Right renal pelvis (tissue), 4 donors: ENCODE measurements at regions not wholly inside any gene's neighbourhood (a gene's known extent, or its start where the extent isn't known, plus 50 kb on each side); places are given as distances from the start of the nearest gene placed in this dataset.

Experiments used
- DNase-seq, 4 donors: peaks; one replicate each; pipeline ENCODE4 v3.0.0-alpha.2; 2013; ENCODE audit warnings: low read depth in 4 of 4, low spot score in 3 of 4, missing footprints in 1 of 4

DNA sequence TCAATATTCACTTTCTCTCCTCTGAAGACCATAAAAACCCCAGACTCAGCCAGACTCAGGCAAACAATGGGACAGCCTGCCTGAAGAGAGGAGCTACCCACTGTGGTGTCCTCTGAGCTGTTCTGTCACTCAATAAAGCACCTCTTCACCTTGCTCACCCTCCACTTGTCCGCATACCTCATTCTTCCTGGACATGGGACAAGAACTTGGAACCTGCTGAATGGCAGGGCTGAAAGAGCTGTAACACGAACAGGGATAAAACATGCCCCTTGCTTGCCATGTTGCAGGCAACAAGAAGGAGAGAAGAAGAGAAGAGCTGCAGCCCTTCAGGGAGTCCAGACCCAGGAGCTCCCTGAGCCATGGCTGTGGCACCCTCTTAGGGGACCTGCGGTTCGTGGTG lies 86.8 kb upstream of the SEMA6A start:
- no peak for DNase-seq

DNA sequence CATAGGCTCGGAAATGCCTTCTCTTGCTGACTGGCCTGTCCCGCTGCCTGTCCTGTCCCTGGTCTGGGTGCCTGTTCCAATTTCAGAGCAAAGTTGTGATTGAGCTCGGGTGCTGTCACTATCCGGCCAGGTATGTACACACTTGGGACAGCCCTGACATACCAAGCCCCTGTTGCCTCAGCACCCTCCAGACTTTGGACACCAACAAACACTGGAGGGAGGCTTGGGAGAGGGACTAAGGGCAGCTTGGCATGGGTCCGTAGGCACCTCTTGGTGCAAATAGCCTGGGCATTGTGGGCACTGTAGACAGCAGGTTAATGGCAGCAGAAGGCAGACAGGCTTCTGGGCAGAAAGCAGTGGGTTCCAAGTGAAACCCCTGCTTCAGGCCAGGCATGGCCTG lies 86.3 kb upstream of the SEMA6A start:
- DNase-seq, result no peak

DNA sequence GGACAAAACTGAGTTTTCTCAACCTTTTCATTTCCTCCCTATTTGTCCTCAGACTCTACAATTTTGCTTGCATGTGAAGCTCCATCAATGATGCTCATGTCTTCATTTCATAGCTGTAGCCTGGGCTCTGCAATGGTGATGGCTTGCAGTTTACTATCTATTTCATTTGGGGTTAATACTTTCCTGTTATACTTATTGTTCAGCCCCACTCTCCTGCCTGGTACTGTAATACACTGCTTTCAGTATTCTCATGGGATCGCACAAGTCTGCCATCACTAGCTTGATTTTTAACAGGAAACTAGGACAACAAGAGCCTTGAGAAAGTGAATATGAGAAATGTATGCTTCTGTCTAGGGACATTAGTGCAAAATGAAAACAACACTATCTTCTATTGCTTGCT lies 84.2 kb upstream of the SEMA6A start:
- DNase-seq, result no peak

DNA sequence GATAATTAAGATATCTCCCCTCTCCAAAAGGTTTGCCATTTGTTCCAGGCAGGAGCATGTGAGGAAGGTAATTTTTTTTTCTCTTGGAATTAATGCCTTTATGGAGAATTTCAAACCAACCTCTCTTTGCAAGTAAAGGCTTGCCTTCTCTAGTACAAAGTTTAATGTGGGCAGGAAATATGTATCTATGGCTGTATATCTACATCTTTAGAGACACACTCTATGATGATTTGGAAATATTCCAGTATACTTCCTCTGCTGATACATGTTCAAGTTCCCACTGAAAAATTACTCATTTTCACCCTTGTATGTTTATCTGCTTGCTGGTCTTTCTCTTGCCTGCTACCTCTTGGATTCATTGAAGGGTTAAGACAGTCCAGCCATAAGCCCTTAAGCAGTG lies 83.5 kb upstream of the SEMA6A start:
- DNase-seq, result no peak

DNA sequence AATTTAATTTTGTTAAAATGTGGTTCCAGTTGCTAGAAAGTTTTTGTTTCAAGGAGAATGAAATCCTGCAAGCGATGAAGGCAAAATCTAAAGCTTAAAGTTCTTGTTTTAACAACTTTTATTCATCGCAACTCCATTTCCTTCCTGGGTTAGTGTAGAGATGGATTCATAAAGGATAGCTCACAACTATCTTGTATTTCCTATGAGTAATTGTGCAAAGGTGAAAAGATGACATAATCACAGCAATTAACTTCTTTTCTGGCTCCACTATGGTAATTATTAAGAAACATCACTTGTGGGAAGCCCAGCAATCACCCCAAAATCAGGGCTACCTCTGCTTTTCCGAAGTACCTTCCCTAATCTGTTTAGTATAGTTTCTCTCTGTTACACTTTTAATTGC lies 80.8 kb upstream of the SEMA6A start:
- no peak for DNase-seq

DNA sequence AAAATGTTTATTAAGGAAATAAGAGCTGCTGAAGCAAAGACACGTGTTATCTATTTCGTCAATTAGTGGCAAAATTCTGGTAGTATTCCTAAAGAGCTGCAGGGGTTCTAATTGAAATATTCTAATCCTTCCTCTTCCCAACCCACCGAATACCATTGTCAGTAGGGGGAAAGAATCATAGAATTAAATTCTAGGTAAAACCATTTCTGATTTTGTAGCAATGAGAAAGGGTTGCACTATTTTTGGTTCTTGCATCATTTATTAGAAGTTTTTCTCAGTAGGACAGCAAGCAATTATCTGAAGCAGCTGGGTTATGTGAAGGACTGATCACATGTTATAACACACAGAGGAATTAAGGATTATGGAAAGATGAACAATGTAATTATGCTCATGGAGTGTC lies 80.3 kb upstream of the SEMA6A start:
- no peak for DNase-seq

DNA sequence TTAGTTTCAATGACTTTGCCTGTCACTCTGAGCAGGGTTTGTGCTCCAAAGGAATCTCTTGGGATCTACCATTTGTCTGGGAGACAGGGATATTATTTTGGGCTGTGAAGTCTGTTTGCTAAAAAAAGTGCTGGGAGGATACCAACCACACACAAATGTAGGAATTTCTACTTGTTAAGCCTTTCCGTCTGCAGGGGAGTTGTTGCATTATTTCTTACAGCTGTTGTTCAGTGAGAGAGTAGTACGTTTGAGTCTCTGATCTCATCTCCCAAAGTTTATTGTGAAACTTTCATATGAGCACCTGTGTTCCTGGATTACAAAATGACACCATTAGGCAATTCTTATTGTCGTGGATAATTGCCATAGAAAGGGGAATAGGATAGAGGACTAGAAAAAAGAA lies 78.3 kb upstream of the SEMA6A start:
- no peak for DNase-seq

DNA sequence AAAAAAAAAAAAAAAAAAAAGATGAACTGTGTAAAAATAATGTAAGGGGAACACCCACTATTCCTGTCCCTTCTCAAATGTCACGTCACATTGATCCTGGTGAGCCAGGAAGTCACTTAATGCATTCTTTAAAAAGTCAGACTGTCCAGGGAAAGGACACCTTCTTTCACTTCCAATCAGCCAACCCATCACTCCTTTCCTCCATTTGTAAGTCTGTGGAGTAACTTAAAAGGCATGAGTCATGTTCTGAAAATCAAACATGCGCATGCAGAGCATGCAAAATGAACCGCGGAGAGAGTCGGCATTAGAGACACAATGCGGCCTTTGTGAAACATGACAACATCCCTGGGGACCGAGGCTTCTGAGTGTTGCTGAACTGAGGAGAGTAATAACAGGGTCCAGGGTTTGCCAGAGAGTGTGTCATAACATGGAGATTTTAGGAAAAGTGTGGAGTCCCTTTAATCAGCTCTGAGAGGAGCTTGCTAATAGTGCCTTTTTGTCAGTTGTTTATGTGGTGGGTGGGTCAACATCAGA lies 77.6 kb upstream of the SEMA6A start:
- DNase-seq, result peak in 2 of 4 donors; percentile 8

DNA sequence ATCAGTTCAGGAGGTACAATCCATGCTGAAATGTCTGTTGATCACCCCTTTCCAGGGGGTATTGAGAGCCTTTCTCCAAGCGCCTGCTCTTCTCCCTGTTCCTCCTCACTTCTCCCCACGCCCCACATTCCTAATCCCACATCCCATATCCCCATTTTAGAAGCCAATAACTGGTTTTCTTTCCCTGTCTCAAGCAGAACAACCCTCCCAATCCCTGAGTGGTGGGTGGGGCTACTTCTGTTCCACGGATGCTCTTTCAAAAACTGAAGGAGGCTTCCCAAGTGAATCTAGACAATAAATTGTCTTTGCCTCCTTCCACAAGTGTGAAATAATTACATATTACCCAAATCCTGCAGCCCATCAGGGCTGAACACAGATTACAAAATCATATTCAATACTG lies 77.0 kb upstream of the SEMA6A start:
- no peak for DNase-seq

DNA sequence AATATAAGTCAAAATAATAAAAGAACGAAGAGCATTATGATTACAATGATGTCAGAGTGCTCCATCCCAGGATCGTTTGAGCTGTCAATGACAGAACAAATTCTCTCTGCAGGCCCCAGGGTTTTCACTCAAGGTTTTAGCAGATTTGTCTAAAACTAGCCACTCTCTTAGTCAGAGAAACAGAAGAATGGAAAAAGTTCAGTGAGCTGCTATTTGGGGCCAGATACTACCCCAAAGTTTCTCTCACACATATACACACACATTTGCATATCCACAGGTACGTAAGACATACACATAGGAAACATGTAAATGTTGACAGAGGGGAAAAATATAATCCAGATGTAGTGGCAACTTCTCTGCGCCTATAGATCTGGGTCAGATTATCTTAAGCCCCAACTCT lies 76.3 kb upstream of the SEMA6A start:
- no peak for DNase-seq

DNA sequence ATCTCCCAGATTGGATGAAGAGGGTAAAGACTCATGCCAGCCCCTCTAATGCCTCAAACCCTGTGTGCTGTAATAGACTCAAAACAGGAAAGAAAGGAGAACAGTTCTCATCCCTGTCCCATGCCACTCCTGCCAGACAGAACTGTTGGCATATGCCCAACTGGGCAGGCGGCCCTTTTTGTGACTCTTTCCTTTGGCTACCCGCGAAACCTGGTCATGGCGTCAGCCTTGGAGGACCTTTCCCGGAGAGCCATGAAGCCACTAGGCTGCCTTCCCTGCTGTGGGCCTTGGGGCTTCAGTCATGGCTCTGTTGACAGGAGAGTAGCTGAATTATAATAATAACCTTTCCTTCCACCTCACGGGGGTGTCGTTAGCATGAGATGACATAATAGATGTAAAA lies 75.9 kb upstream of the SEMA6A start:
- DNase-seq, result no peak

DNA sequence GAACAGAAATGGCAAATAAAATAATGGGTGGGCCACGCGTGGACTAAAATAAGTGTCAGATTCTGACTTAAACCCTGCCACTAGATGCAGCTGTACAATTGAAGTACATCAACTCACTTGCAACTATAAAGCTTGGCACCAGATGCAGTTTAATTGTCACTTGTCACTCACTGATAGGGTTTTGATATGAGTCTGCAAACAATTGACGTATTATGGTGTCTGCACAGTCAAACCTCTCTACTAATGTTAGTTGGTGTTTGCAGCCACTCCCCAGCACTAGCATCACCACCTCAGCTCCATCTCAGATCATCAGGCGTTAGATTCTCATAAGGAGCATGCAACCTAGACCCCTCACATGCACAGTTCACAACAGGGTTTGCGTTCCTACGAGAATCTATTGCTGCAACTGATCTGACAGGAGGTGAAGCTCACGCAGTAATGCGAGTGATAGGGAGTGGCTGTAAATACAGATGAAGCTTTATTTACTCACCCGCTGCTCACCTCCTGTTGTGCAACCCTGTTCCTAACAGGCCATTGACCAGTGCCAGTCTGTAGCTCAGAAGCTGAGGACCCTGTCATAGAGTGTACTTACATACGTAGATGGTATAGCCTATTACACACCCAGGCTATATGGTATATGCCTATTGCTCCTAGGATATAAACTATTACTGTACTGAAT lies 72.1 kb upstream of the SEMA6A start:
- no peak for DNase-seq

DNA sequence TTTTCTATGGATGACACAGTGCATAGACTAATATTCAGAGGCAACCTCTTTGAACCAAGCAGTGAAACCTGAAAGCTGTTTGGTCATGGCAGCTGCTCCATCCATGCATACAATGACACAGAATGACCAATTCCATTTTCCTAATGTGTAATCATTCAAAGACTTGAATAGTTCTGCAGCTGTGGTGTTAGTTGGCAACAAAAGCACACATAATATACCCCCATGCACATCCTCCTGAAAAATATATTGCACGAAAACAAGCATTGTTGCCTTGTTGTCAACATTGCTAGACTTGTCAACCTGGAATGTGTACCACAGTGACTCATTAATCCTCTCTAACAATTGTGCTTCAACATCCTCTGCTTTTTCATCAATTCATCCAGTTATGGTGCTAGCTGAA lies 71.0 kb upstream of the SEMA6A start:
- DNase-seq, result no peak

DNA sequence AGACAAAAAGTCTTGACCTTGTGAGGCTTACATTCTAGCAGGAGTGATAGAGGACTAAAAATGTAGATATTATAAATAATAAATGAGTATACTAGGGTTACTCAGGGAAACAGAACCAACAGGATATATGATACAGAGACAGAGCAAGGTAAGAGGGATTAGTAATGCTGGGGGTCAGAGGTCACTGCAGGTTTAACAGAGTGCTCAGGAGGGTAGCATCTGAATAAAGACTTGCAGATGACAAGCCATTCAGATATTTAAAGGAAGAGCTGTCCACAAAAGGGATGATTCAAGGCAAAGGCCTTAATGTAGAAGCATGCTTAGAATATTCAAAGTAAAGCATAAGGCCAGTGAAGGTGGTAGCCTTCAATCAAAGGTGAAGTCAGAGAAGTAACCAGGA lies 65.6 kb upstream of the SEMA6A start:
- no peak for DNase-seq

DNA sequence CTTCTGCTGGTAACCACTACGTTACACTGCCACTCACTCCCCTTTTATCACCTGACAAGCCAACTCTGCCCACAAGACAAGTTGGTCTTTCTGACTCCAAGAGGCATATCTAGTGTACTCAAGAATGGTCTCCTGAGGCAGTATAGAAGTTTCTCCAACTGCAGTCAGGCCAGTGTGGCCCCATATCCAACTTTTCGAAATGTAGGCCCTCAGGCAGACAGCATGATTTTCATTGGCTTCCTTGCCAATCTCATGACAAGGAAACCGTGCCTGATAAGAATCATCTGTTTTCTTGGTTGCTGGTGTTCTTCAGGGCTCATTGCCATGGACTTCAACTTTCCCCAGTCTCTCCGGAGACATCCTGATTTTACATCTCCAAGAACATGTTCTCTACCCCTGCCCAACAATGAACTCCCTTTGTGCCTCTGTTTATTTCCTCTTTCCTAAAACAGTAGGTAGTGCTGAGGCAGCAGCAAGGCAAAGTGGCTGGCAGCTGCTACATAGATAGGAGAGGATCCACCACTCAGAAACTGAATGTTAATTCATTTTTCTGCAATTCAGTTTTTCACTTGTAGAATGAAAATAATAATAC lies 62.6 kb upstream of the SEMA6A start:
- DNase-seq, result no peak

DNA sequence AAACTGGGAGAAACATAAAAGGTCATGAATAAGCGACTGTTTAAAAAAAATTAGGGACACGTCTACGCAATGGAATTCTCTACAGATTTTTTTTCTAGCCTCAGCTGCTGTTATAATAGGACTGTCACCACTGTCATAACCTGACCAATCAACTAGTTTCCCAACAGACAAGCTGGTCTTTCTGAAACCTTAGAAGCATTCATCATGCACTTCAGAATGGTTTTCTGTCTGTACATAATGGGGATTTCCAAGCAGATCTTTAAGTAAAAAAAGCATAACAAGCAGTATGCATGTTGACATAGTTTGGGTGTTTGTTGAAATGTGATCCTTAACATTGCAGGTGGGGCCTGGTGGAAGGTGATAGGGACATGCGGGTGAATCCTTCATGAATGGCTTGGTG lies 58.3 kb upstream of the SEMA6A start:
- DNase-seq, result no peak

DNA sequence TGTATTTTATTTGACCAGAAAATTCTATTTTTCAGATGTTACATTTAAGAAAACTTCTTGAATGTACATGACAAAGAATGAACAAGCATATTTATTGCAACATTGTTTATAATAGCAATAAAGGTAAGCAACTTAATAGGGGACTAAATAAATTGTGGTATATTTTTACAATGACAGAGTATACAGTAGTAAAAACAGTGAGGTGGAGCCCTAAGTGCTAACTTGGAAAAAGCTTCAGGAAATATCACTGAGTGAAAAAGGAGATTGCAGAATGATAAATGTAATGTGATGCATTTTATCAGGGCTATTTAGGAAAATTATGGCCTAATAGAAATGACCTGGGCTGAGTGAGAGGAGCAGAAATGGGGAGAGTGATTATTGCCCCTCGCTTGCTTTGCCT lies 56.5 kb upstream of the SEMA6A start:
- no peak for DNase-seq

DNA sequence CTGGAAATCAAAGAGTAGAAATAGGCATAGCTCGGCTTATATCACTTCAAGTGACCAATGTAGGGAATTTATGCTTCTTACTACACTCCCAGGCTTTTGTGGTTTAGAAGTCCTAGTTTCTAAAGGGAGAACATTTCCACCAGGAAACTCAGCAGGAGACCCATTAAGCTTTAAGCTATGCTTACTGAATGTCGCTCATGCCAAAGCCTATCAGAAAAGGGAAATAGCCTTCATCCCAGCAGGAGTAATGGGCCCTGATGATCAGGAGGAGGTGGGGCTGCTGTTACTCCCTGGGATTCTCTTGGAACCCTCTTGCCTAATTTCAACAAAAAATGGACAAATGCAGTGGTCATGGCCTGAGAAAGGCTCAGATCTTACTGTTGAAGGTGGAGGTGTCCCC lies 54.5 kb upstream of the SEMA6A start:
- DNase-seq, result no peak

DNA sequence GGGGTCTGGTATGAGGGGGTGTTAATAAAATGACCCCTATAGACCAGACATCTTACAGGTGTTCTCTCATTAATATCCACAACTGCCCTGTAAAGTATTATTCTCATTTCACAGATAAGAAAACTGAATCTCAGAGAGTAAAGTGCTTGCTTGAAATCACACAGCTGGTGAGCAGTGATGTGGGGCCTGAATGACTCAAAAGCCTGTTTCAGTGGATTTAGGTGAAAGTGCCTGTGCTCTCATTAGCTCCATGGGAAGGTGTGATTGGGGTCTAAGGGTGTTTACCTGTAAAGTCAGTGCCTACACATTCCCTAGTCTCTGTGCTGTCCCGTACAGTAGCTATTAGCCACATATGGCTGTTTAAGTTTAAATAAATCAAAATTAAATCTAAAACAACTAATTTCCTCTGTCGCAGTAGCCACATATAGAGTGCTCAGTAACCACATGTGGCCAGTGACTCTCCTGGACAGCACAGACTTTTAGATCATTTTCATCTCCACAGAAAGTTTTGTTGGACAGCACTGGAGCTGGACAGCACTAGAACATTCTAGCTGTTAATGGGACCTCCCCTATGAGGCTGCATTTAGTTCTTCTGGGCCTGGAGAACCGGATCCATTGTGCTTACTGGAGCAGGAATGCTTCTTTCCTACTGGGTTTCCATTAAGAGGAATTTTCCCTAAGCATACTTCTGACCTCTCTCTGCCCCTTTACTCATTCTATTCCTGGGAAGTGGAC lies 52.5 kb upstream of the SEMA6A start:
- no peak for DNase-seq

DNA sequence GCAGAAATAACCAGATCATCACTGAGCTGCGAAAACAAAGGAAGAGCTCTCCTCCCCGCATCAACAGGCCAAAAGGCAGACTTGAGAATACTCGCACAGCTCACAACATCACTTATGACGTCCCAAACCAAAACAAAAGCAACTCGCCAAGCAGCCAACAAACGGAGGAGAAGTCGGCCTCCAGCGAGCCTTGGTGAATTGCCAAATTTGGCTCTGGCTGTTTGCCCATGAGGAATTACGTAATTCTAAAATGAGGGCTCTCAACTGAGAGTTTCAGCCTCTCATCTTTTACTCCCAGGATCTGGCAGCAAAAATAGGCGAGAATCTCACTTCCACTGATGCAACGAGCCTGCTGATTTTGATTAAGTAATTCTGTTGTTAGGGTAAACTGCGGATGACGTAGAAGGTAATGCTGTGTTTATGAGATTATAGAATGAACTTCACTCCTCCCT lies 51.7 kb upstream of the SEMA6A start:
- peak; percentile 51 to 61 (median 56) for DNase-seq
